ENCODE measurements at regions not wholly inside any gene's neighbourhood (a gene's known extent, or its start where the extent isn't known, plus 50 kb on each side); places are given as distances from the start of the nearest gene placed in this dataset.

DNA sequence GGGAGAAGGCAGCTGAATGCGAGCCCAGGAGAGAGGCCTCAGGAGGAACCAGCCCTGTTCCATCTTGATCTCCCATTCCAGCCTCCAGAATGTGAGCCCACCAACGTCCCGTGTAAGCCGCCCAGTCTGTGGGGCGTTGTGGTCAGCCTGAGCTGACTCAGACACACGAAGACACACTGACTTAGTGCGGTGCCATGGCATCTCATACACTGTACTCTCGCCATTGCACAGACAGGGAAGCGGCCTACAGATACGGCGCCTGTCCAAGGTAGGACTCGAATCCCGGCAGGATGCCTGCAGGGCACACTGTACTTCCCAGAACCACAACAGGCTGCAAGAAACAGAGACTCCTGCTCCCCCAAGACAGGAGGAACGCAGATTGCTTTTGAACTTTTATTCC lies 179.6 kb downstream of the CTTN start:
- TF ChIP-seq, protein P1, sequence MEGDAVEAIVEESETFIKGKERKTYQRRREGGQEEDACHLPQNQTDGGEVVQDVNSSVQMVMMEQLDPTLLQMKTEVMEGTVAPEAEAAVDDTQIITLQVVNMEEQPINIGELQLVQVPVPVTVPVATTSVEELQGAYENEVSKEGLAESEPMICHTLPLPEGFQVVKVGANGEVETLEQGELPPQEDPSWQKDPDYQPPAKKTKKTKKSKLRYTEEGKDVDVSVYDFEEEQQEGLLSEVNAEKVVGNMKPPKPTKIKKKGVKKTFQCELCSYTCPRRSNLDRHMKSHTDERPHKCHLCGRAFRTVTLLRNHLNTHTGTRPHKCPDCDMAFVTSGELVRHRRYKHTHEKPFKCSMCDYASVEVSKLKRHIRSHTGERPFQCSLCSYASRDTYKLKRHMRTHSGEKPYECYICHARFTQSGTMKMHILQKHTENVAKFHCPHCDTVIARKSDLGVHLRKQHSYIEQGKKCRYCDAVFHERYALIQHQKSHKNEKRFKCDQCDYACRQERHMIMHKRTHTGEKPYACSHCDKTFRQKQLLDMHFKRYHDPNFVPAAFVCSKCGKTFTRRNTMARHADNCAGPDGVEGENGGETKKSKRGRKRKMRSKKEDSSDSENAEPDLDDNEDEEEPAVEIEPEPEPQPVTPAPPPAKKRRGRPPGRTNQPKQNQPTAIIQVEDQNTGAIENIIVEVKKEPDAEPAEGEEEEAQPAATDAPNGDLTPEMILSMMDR (IDR thresholded peaks at IDR 0.05 in 2 of 3, conservative IDR thresholded peaks at IDR 0.05 in 1 of 3; ENCODE audit: borderline replicate concordance in 1 of 3, insufficient read depth in 1 of 3, low read depth in 2 of 3, low read length in 2 of 3): no peak
- TF ChIP-seq RAD21 (IDR thresholded peaks at IDR 0.05; ENCODE audit: low read depth) (no peak), EZH2 (IDR thresholded peaks at IDR 0.05) (no peak), YY1 (IDR thresholded peaks at IDR 0.05; ENCODE audit: extremely low read depth, insufficient replicate concordance, low read depth, low read length) (no peak), ZNF274 (IDR thresholded peaks at IDR 0.05; ENCODE audit: low read depth, low read length) (no peak)
- TF ChIP-seq, protein P2, sequence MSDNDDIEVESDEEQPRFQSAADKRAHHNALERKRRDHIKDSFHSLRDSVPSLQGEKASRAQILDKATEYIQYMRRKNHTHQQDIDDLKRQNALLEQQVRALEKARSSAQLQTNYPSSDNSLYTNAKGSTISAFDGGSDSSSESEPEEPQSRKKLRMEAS (IDR thresholded peaks at IDR 0.05): no peak
- TF ChIP-seq, protein P3, sequence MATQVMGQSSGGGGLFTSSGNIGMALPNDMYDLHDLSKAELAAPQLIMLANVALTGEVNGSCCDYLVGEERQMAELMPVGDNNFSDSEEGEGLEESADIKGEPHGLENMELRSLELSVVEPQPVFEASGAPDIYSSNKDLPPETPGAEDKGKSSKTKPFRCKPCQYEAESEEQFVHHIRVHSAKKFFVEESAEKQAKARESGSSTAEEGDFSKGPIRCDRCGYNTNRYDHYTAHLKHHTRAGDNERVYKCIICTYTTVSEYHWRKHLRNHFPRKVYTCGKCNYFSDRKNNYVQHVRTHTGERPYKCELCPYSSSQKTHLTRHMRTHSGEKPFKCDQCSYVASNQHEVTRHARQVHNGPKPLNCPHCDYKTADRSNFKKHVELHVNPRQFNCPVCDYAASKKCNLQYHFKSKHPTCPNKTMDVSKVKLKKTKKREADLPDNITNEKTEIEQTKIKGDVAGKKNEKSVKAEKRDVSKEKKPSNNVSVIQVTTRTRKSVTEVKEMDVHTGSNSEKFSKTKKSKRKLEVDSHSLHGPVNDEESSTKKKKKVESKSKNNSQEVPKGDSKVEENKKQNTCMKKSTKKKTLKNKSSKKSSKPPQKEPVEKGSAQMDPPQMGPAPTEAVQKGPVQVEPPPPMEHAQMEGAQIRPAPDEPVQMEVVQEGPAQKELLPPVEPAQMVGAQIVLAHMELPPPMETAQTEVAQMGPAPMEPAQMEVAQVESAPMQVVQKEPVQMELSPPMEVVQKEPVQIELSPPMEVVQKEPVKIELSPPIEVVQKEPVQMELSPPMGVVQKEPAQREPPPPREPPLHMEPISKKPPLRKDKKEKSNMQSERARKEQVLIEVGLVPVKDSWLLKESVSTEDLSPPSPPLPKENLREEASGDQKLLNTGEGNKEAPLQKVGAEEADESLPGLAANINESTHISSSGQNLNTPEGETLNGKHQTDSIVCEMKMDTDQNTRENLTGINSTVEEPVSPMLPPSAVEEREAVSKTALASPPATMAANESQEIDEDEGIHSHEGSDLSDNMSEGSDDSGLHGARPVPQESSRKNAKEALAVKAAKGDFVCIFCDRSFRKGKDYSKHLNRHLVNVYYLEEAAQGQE (IDR thresholded peaks at IDR 0.05; ENCODE audit: low read depth): no peak
